ENCODE measurements at regions not wholly inside any gene's neighbourhood (a gene's known extent, or its start where the extent isn't known, plus 50 kb on each side); places are given as distances from the start of the nearest gene placed in this dataset.

- DNase-seq (ENCODE audit: low spot score), result no peak
- in situ Hi-C loops (cut with MboI; ENCODE audit: low sequenced_read_pairs, unreplicated experiment), result no loop called here
- TF ChIP-seq CTCF (IDR thresholded peaks at IDR 0.05; ENCODE audit: borderline replicate concordance, control extremely low read depth, extremely low read depth, insufficient read depth, missing control alignments), result no peak
Measured at GRCh38 chr12:63387771-63388170, 236.8 kb upstream of the AVPR1A start.

GRCh38 chr12:63382930-63383329, 231.9 kb upstream of the AVPR1A start:
- in situ Hi-C loops (cut with MboI; ENCODE audit: low sequenced_read_pairs, unreplicated experiment), result no loop called here
- no peak for DNase-seq (ENCODE audit: low spot score)
- no peak for TF ChIP-seq CTCF (IDR thresholded peaks at IDR 0.05; ENCODE audit: borderline replicate concordance, control extremely low read depth, extremely low read depth, insufficient read depth, missing control alignments)

- in situ Hi-C loops (cut with MboI; ENCODE audit: low sequenced_read_pairs, unreplicated experiment), result no loop called here
- no peak for DNase-seq (ENCODE audit: low spot score)
- no peak for TF ChIP-seq CTCF (IDR thresholded peaks at IDR 0.05; ENCODE audit: borderline replicate concordance, control extremely low read depth, extremely low read depth, insufficient read depth, missing control alignments)
Measured at GRCh38 chr12:63362791-63363190, 211.8 kb upstream of the AVPR1A start.

GRCh38 chr12:63362166-63362565, 211.2 kb upstream of the AVPR1A start:
- DNase-seq (ENCODE audit: low spot score), result no peak
- in situ Hi-C loops (cut with MboI; ENCODE audit: low sequenced_read_pairs, unreplicated experiment), result no loop called here
- TF ChIP-seq CTCF (IDR thresholded peaks at IDR 0.05; ENCODE audit: borderline replicate concordance, control extremely low read depth, extremely low read depth, insufficient read depth, missing control alignments), result no peak

- in situ Hi-C loops (cut with MboI; ENCODE audit: low sequenced_read_pairs, unreplicated experiment), result no loop called here
- TF ChIP-seq CTCF (IDR thresholded peaks at IDR 0.05; ENCODE audit: borderline replicate concordance, control extremely low read depth, extremely low read depth, insufficient read depth, missing control alignments), result no peak
- no peak for DNase-seq (ENCODE audit: low spot score)
Measured at GRCh38 chr12:63354969-63355368, 204.0 kb upstream of the AVPR1A start.

- no peak for DNase-seq (ENCODE audit: low spot score)
- in situ Hi-C loops (cut with MboI; ENCODE audit: low sequenced_read_pairs, unreplicated experiment), result no loop called here
- no peak for TF ChIP-seq CTCF (IDR thresholded peaks at IDR 0.05; ENCODE audit: borderline replicate concordance, control extremely low read depth, extremely low read depth, insufficient read depth, missing control alignments)
Measured at GRCh38 chr12:63353559-63353958, 202.6 kb upstream of the AVPR1A start.

GRCh38 chr12:63351370-63351769, 200.4 kb upstream of the AVPR1A start:
- no peak for DNase-seq (ENCODE audit: low spot score)
- TF ChIP-seq CTCF (IDR thresholded peaks at IDR 0.05; ENCODE audit: borderline replicate concordance, control extremely low read depth, extremely low read depth, insufficient read depth, missing control alignments), result no peak
- in situ Hi-C loops (cut with MboI; ENCODE audit: low sequenced_read_pairs, unreplicated experiment), result no loop called here
